ENCODE measurements at regions not wholly inside any gene's neighbourhood (a gene's known extent, or its start where the extent isn't known, plus 50 kb on each side); places are given as distances from the start of the nearest gene placed in this dataset.
"Not testable (repeated sequence)": the region's sequence is repeated elsewhere in the genome, so short reads cannot be mapped to it uniquely, and the experiment has no call there.

DNA sequence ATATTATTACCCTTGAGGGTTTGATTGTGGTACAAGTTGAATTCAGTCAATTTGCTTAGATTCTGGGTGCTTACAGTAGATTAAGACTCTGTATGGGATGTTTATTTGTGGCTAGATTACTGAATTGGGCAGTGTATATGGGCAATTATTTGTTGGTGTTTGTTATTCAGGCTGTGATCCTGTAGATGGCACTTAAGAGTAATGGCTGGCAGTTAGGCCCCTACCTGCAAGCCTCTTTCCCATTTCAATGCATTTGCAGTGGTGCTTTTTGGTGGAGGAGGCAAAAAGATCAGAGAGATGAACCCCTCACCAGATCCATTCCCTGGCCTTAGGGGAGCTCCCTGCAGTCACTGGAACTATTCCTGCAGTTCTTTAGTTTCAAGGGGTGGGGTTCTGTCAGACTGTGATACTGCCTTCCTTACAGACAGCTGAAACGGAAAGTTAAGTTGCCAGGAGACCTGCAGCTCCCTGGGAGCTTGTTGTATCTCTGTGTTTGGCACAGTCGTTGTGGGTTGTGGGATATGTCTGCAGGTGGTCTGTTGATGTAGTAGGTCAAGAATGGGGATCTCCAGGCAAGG, 199.5 kb downstream of the AASDHPPT start:
- DNase-seq (ENCODE audit: low read depth in 2 of 3, low spot score in 2 of 3): no peak

DNA sequence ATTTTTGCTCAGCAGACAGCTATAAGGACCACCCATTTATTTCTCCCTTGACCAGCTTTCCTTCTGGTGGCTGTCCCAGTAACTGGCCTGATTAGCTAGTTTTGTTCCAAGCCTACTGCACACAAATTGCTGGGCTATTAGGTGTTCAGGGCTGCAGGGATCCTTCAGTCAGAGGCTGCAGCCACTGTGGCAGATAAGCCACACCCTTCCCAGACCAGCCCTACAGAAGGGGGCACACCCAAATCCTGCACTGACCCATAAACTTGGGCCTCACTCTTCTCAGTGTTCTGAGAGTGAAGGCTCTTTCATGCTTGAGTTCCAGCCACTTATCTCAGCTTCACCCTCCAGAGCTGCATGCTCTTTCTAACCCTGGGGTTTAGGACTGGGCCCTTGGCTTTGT, 200.0 kb downstream of the AASDHPPT start:
- DNase-seq (ENCODE audit: low read depth in 2 of 3, low spot score in 2 of 3): no peak

DNA sequence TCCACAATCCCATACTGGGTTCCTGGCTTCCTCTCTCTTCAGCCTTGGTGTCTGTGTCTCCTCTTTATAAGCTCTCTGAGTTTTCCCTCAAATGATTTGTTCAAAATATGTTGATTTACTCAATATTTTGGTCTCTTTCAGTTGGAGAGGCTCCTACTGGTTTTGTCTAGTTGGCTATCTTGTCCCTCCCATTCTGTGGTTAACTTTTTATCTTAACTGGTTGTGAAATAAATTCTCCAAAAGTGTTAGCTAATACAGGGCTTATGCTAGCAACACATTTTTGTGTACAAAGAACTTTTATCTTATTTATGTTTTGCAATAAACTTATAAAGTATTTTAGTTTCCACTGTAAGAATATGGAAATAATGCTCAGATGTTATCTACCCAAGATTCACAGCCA, 200.9 kb downstream of the AASDHPPT start:
- DNase-seq (ENCODE audit: low read depth in 2 of 3, low spot score in 2 of 3): no peak

DNA sequence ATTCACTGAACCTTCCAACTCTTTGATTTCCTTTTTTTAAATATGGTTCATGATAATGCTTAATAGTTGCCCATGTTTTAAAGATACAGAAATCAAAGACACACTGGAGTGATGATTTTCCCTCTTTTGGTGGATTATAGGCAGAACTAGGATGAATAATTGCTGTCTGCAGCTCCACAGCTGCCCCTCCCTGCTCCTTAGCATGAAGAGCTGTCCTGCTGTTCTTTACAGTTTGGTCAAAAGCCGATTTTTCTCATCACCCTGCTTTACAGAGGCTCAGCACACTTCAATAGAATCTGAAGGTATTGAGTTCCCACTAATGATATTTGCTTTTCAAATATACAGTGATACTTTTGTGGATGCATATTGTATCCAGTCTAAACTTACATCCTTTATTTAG, 202.6 kb downstream of the AASDHPPT start:
- no peak for DNase-seq (ENCODE audit: low read depth in 2 of 3, low spot score in 2 of 3)

DNA sequence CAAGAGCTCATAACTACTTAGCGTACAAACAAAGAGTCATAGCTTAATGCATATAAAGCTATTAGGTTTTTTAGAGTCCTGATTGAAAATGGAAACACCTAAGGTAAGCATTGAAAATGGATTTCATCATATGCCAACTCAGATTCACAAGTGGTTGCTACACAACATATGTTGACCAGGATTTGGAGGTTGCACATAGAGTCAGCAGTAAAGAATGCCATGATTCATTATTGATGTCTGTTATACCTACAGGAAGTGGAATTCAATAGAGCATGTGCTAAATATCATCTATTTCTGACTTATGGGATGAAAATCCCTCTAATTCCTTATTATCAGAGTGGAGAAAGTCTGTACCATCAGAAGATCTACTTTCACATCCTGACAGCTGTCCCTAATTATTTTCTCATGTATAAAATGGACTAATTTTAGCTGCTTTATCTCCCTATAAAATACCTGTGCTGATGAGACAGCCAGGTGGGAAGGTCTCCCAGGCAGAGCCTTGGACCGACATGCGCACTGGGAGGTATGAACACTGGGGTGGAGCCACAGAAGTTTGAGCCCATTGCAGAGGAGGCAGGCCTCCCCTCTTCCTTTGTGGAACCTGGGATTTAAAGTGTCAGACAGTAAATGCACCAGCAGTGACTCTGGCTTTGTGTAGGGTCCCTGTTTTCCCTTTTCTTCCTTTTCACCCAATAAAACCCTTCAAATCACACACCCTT, 204.2 kb downstream of the AASDHPPT start:
- DNase-seq (ENCODE audit: low read depth in 2 of 3, low spot score in 2 of 3): no peak

GRCh38 chr11:106286881-106287504, 209.5 kb downstream of the AASDHPPT start:
- DNase-seq (ENCODE audit: low read depth in 2 of 3, low spot score in 2 of 3): no peak

DNA sequence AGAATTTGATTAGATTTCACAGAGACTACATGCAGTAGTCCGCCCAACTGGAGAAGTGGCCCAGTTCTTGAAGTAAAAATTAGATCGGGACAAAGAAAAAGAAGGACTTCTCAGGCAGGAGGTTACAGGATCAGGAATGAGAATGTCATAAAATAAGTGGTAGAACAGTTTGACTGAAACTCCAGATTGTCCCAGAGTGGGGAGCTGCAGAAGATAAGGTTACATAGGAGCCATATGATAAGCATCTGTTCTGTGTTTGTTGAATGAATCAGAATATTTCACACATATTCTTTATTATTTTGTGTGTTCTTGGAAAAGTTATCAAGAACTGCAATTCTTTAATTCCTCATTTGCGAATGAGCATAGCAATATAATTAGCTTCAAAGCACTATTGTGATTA, 210.6 kb downstream of the AASDHPPT start:
- no peak for DNase-seq (ENCODE audit: low read depth in 2 of 3, low spot score in 2 of 3)

DNA sequence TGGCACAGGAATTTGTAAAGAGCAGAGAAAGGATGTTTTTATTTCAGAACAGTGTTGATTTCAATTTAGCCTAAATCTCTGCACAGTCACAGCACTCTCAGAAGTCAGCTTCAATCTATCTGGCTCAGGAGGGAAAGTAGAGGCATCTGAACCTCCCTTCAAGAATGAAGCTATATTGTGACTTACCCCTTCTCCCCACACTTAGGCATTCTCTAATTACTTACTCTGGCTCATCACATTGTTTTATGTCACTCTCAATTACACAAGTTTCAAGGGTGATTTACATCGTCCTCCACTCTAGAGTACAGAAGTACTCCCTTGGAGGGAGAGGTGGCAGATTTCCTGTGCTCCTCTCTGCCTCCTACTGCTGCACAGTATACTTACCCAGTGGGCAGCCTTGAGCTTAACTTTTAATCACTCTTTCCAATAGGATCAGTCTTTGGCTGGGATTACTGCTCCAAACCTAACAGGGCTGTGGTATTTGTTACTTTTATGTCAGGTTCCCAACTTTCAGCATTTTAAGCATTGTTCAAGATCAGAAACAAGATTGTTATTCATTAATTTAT, 211.4 kb downstream of the AASDHPPT start:
- DNase-seq (ENCODE audit: low read depth in 2 of 3, low spot score in 2 of 3): no peak

DNA sequence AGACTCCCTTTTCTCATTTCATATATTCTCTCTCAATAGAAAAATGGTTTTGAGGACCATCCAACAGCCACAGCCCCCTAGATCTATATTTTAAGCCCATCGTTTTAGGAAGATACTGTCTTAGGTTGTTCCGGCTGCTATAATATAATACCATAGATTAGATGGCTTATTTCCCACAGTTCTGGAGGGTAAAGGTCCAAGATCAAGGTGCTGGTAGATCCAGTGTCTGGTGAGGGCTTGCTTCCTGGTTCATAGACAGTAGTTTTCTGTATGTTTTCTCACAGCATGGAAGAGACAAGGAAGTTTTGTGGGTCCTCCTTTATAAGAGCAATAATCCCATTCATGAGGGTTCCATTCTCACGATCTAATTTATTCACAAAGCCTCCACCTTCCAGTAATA, 215.1 kb downstream of the AASDHPPT start:
- no peak for DNase-seq (ENCODE audit: low read depth in 2 of 3, low spot score in 2 of 3)

- DNase-seq (ENCODE audit: low read depth in 2 of 3, low spot score in 2 of 3): no peak
These were observed 218.5 kb downstream of the AASDHPPT start for GRCh38 chr11:106295974-106296373.

- no peak for DNase-seq (ENCODE audit: low read depth in 2 of 3, low spot score in 2 of 3)
These were observed 225.0 kb downstream of the AASDHPPT start for GRCh38 chr11:106302416-106302815.

GRCh38 chr11:106304274-106304673, 226.8 kb downstream of the AASDHPPT start:
- DNase-seq (ENCODE audit: low read depth in 2 of 3, low spot score in 2 of 3): no peak

DNA sequence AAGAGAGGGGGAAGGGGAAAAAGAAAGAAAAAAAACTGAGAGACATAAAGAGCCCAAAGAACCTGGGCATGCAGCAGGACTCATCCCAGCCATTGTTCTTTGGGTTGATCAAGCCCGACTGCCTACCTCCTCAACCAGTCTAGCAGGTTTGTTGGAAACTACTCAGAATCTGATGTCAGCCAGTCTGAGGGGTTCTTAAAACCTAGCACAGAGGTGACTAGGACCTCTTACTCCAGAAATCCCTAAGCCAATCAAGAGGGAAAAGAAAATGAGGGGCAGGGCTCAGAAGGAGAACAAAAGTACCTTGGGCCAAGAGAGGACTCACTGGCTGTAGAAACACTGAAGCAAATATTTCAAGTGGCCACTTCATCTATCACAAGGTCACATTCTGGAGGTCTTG, 228.0 kb downstream of the AASDHPPT start:
- no peak for DNase-seq (ENCODE audit: low read depth in 2 of 3, low spot score in 2 of 3)

DNA sequence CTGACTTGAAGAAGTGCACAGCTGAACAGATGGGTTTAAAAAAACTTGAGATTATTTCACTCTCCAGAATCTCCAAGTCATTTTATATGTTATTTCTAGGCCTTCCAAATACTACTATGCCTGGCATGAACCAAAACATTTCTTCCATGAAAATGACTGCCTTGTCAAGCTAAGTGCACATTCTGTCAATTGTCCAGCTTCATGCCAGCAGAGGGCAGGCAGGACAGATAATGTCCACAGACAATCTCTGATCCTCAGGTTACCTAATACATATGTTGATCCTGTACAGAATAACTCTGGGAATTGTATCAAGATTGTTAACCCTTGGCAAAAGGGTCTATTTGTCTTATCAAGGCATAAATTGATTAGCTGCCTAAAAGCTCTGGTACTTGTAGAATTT, 229.5 kb downstream of the AASDHPPT start:
- no peak for DNase-seq (ENCODE audit: low read depth in 2 of 3, low spot score in 2 of 3)

GRCh38 chr11:106309070-106309684, 231.7 kb downstream of the AASDHPPT start:
- DNase-seq (ENCODE audit: low read depth in 2 of 3, low spot score in 2 of 3): no peak

DNA sequence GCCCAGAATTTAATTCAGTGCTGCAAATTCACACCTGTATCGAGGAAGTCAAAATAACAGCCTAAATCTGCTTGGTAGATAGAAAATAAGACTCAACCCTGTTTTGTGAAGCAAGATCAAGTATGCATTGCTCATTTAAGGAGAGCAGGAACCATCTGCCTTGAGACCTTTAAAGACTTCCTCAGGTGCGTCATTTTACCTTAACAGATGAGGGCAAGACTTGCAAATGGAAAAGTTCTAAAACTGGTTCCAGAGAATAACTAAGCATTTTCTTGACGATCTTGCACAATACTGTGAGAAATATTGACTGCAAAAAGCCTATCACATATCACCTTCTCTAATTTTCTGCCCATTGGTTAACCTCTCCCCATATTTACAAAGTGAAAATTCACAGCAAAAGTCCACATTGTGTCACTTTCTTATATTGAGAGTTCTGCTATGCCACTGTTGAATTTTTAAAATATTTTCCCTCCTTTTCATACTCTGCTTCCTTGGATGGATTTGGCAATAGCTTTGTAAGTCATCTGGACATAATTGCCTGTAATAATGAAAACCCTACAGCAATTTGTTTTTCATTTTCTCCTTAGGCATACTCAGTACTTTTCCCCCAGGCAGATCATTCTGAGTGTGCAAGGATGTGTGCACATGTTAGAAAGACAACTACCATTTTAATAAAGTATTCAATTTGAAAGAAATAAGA, 234.2 kb downstream of the AASDHPPT start:
- DNase-seq (ENCODE audit: low read depth in 2 of 3, low spot score in 2 of 3): no peak

GRCh38 chr11:106317208-106317773, 239.8 kb downstream of the AASDHPPT start:
- not testable (repeated sequence) for DNase-seq (ENCODE audit: low read depth in 2 of 3, low spot score in 2 of 3)

DNA sequence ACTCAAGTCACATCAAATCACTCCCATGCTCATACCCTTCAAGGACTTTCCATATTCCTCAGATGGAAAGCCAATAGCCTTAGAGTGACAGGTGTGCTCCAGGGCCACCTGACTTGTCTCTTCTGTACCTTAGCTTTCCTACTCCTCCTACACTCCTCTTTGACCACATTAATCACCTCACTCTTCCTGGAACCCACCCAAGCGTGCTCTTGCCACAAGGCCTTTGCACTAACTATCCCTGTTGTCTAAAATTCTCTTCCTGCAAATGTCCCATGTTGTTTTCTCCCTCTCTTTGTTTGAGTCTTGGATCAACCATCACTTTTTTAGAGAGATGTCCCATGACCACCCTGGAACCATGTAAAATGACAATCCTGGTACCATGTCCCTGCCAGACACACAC, 244.1 kb downstream of the AASDHPPT start:
- no peak for DNase-seq (ENCODE audit: low read depth in 2 of 3, low spot score in 2 of 3)

GRCh38 chr11:106322106-106322505, 244.6 kb downstream of the AASDHPPT start:
- DNase-seq (ENCODE audit: low read depth in 2 of 3, low spot score in 2 of 3): no peak

DNA sequence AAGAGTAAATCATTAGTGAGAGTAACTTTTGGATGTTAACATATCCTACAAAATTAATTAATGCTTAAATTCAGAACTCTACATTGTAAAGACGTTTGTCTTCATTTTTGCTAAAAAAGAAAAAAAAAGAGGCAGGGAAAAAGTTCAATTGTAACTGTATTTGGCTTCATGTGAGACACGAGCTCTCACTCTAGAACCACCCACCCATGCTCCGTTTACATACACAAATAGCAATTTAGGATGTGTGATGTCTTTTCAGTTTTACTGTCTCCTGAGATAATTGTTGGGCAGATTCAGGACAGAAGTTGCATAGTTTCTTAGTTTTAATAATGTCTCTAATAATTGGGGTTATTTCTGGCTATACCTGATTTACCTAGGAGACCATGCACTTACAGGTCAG, 248.6 kb downstream of the AASDHPPT start:
- DNase-seq (ENCODE audit: low read depth in 2 of 3, low spot score in 2 of 3): no peak

DNA sequence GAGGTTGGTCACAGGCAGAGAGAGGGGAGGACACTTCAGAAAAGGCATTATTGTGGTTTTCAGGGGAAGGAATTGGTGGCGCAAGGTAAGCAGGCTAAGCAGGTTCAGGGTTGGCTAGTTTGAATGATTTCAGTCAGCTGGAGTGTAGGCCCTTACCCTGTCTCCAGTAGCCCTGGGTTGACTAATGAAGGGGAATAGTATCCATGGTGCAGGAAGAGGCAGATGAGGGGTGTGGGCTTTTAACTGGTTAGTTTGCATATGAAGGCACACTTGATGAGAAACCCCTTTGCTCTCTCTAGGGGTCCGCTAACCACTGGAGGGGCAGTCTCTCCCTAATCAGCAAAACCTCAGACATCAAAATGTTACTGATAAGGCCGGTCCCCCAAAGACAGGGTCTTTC, 249.7 kb downstream of the AASDHPPT start:
- no peak for DNase-seq (ENCODE audit: low read depth in 2 of 3, low spot score in 2 of 3)

Data from hematopoietic multipotent progenitor cell (in vitro differentiated cells).